ENCODE measurements at regions not wholly inside any gene's neighbourhood (a gene's known extent, or its start where the extent isn't known, plus 50 kb on each side); places are given as distances from the start of the nearest gene placed in this dataset.

- no peak for DNase-seq (ENCODE audit: low read depth)
These were observed 51.1 kb upstream of the NCOA1 start for GRCh38 chr2:24439971-24440340.

- peak; percentile 50 for DNase-seq (ENCODE audit: low read depth)
These were observed 51.6 kb upstream of the NCOA1 start for GRCh38 chr2:24439280-24439970.

GRCh38 chr2:24438106-24438505 lies 52.9 kb upstream of the NCOA1 start:
- peak; percentile 85 for DNase-seq (ENCODE audit: low read depth)

- DNase-seq (ENCODE audit: low read depth): peak; percentile 69
These were observed 55.4 kb upstream of the NCOA1 start for GRCh38 chr2:24435391-24436316.

- DNase-seq (ENCODE audit: low read depth): no peak
These were observed 56.5 kb upstream of the NCOA1 start for GRCh38 chr2:24434541-24434940.

- DNase-seq (ENCODE audit: low read depth): no peak
These were observed 58.3 kb upstream of the NCOA1 start for GRCh38 chr2:24432735-24433134.

- DNase-seq (ENCODE audit: low read depth): no peak
These were observed 58.9 kb upstream of the NCOA1 start for GRCh38 chr2:24432121-24432520.

GRCh38 chr2:24429197-24430074 lies 61.6 kb upstream of the NCOA1 start:
- DNase-seq (ENCODE audit: low read depth): peak; percentile 63

GRCh38 chr2:24424387-24424786 lies 64.1 kb upstream of the ITSN2 start:
- DNase-seq (ENCODE audit: low read depth): no peak

GRCh38 chr2:24423095-24423494 lies 62.8 kb upstream of the ITSN2 start:
- no peak for DNase-seq (ENCODE audit: low read depth)

- DNase-seq (ENCODE audit: low read depth): peak; percentile 51
These were observed 61.3 kb upstream of the ITSN2 start for GRCh38 chr2:24421668-24422067.

GRCh38 chr2:24420373-24420772 lies 60.0 kb upstream of the ITSN2 start:
- DNase-seq (ENCODE audit: low read depth): no peak

GRCh38 chr2:24418166-24418841 lies 58.0 kb upstream of the ITSN2 start:
- DNase-seq (ENCODE audit: low read depth): no peak

- no peak for DNase-seq (ENCODE audit: low read depth)
These were observed 52.5 kb upstream of the ITSN2 start for GRCh38 chr2:24412812-24413211.

- DNase-seq (ENCODE audit: low read depth): no peak
These were observed 51.3 kb upstream of the ITSN2 start for GRCh38 chr2:24411488-24412151.

- no peak for DNase-seq (ENCODE audit: low read depth)
These were observed 50.6 kb upstream of the ITSN2 start for GRCh38 chr2:24410976-24411375.

GRCh38 chr2:24409700-24410556 lies 49.6 kb upstream of the ITSN2 start:
- peak; percentile 59 for DNase-seq (ENCODE audit: low read depth)
